OCI-M2 (cell line): ENCODE measurements at regions not wholly inside any gene's neighbourhood (a gene's known extent, or its start where the extent isn't known, plus 50 kb on each side); places are given as distances from the start of the nearest gene placed in this dataset.
"Not testable (repeated sequence)": the region's sequence is repeated elsewhere in the genome, so short reads cannot be mapped to it uniquely, and the experiment has no call there.

Experiments
- DNase-seq: peaks from one replicate; lab custom pipeline; 2025; ENCODE audit not compliant: unreplicated experiment; lab: John Stamatoyannopoulos, UW

GRCh38 chr4:163688856-163689255 lies 194.4 kb downstream of the TMA16 start:
- no peak for DNase-seq

GRCh38 chr4:163693211-163693610 lies 198.7 kb downstream of the TMA16 start:
- DNase-seq: no peak

- DNase-seq: no peak
Measured at GRCh38 chr4:163693776-163694175, 199.3 kb downstream of the TMA16 start.

- DNase-seq: no peak
Measured at GRCh38 chr4:163694385-163694784, 199.9 kb downstream of the TMA16 start.

- DNase-seq: no peak
Measured at GRCh38 chr4:163697121-163697520, 202.6 kb downstream of the TMA16 start.

- not testable (repeated sequence) for DNase-seq
Measured at GRCh38 chr4:163700383-163700782, 205.9 kb downstream of the TMA16 start.

GRCh38 chr4:163701916-163702315 lies 207.4 kb downstream of the TMA16 start:
- no peak for DNase-seq

- DNase-seq: no peak
Measured at GRCh38 chr4:163702736-163703135, 208.2 kb downstream of the TMA16 start.

- no peak for DNase-seq
Measured at GRCh38 chr4:163703251-163703650, 208.8 kb downstream of the TMA16 start.

GRCh38 chr4:163707873-163708272 lies 213.4 kb downstream of the TMA16 start:
- no peak for DNase-seq

- DNase-seq: no peak
Measured at GRCh38 chr4:163709601-163710000, 215.1 kb downstream of the TMA16 start.

GRCh38 chr4:163710158-163710557 lies 215.7 kb downstream of the TMA16 start:
- DNase-seq: no peak

- DNase-seq: not testable (repeated sequence)
Measured at GRCh38 chr4:163724495-163724894, 230.0 kb downstream of the TMA16 start.

- no peak for DNase-seq
Measured at GRCh38 chr4:163726641-163727040, 232.2 kb downstream of the TMA16 start.

GRCh38 chr4:163731071-163731470 lies 236.6 kb downstream of the TMA16 start:
- no peak for DNase-seq

GRCh38 chr4:163732473-163732872 lies 238.0 kb downstream of the TMA16 start:
- no peak for DNase-seq

- DNase-seq: no peak
Measured at GRCh38 chr4:163736876-163737275, 242.4 kb downstream of the TMA16 start.

GRCh38 chr4:163737846-163738245 lies 243.4 kb downstream of the TMA16 start:
- not testable (repeated sequence) for DNase-seq

GRCh38 chr4:163738521-163738920 lies 244.0 kb downstream of the TMA16 start:
- no peak for DNase-seq

GRCh38 chr4:163744861-163745260 lies 250.4 kb downstream of the TMA16 start:
- DNase-seq: no peak

- DNase-seq: no peak
Measured at GRCh38 chr4:163747293-163747692, 252.8 kb downstream of the TMA16 start.

- no peak for DNase-seq
Measured at GRCh38 chr4:163747886-163748285, 253.4 kb downstream of the TMA16 start.

GRCh38 chr4:163748449-163748848 lies 254.0 kb downstream of the TMA16 start:
- DNase-seq: no peak

- DNase-seq: no peak
Measured at GRCh38 chr4:163755013-163755412, 260.5 kb downstream of the TMA16 start.
